ENCODE measurements at regions not wholly inside any gene's neighbourhood (a gene's known extent, or its start where the extent isn't known, plus 50 kb on each side); places are given as distances from the start of the nearest gene placed in this dataset.

DNA sequence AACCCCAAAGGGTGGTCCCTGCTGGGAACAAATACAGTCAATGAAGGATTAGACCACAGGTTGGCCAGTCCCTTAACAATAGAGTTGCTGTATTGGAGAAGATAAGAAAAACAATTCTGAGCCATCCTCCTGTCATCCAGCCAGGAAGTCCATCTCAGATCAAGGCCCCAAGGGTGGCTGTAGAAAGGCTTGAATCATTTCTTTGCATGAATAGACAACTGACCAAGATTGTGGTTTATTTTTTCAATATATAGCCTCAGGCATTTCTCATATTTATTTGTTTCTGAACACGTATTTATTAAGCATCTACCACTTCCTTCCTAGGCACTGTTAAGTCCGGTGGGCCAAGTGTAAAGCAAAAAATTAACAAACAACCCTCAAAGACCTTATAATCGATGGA, 274.4 kb upstream of the SLC14A2 start:
- TF ChIP-seq, protein P1, sequence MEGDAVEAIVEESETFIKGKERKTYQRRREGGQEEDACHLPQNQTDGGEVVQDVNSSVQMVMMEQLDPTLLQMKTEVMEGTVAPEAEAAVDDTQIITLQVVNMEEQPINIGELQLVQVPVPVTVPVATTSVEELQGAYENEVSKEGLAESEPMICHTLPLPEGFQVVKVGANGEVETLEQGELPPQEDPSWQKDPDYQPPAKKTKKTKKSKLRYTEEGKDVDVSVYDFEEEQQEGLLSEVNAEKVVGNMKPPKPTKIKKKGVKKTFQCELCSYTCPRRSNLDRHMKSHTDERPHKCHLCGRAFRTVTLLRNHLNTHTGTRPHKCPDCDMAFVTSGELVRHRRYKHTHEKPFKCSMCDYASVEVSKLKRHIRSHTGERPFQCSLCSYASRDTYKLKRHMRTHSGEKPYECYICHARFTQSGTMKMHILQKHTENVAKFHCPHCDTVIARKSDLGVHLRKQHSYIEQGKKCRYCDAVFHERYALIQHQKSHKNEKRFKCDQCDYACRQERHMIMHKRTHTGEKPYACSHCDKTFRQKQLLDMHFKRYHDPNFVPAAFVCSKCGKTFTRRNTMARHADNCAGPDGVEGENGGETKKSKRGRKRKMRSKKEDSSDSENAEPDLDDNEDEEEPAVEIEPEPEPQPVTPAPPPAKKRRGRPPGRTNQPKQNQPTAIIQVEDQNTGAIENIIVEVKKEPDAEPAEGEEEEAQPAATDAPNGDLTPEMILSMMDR (IDR thresholded peaks at IDR 0.05; ENCODE audit: insufficient read depth, low read depth, low read length) = no peak
- no peak for TF ChIP-seq EZH2 (IDR thresholded peaks at IDR 0.05; ENCODE audit: insufficient read depth, low read length)

Measured in astrocyte (in vitro differentiated cells and primary cell).